HG03108 (cell line): ENCODE measurements at regions not wholly inside any gene's neighbourhood (a gene's known extent, or its start where the extent isn't known, plus 50 kb on each side); places are given as distances from the start of the nearest gene placed in this dataset.

Source experiments
- ATAC-seq: cut with Tn5 transposase; IDR thresholded peaks from one replicate; pipeline ENCODE4 v1.9.1; 2021; ENCODE audit warnings: moderate library complexity; ENCODE audit not compliant: unreplicated experiment

DNA sequence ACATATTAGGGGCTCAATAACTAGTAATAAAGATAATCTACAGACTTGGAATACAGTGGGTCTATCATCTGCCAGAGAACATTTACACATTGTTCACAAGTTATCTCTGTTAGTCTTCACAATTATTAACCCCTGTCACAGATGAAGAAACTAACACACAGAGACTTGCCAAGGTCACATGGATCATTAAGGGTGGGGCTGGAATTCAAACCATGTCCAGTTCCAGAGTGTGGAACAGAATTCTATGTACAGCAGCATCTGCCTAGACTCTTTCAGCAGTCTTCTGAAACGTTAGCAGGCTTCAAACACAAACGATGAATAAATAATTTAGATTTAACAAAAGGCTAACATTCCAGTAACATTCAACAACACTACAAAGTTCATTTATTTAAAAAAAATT is 673.9 kb upstream of the NR2F2 start:
- ATAC-seq, result no peak

DNA sequence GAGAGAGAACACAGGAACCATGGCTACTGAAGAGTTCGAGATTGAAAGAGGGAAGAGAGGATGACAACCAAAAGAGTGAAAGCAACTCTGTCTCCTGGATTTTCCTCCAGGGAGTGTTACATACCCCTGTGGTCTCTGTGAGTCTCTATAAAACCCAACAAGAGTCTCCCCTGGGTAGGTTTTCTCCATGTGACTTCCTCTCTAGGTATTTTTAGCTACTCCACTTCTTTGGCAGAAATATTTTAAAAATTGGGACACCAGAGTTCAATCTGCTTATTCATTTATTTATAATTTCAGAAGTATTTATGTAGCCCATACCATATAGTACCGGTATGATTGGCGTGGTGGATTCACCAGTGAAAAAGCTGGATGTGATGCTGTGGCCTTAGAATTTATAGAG is 671.7 kb upstream of the NR2F2 start:
- no peak for ATAC-seq

DNA sequence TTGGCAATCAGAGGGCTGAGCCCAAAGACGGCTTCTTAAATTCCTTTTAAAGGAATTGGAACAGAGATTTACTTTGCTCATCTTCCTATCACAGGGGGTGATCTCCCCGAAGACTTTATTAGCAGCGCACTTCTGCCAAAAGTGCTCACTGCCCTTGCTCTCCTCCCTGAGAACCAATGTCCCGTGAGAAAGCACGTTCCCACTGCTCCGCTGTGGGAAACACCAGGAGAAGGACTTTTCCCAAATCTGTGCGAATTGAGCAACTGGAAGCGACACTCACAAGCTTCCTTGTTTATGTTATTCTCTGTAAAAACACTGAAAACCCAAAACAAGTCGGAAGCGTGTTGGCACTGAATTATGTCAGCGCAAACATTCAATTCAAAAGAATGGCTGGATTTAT is 670.8 kb upstream of the NR2F2 start:
- no peak for ATAC-seq

DNA sequence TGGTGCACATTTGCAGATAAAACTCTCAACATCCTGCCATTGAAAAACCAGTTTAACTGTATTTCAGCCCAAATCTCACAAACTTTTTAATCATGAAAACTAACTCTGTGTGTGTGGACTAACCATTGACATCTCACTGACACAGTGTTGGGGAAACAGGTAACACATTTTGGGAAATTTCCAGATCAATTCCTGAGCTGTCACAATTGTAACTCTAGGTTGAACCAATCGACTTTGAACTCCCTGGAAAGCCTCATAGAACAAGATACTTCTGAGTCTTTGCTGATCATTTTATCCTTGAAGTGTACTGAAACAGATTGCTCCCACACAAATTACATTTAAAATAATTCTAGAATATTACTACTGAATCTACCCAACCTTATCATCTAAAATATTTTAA is 667.9 kb upstream of the NR2F2 start:
- no peak for ATAC-seq

DNA sequence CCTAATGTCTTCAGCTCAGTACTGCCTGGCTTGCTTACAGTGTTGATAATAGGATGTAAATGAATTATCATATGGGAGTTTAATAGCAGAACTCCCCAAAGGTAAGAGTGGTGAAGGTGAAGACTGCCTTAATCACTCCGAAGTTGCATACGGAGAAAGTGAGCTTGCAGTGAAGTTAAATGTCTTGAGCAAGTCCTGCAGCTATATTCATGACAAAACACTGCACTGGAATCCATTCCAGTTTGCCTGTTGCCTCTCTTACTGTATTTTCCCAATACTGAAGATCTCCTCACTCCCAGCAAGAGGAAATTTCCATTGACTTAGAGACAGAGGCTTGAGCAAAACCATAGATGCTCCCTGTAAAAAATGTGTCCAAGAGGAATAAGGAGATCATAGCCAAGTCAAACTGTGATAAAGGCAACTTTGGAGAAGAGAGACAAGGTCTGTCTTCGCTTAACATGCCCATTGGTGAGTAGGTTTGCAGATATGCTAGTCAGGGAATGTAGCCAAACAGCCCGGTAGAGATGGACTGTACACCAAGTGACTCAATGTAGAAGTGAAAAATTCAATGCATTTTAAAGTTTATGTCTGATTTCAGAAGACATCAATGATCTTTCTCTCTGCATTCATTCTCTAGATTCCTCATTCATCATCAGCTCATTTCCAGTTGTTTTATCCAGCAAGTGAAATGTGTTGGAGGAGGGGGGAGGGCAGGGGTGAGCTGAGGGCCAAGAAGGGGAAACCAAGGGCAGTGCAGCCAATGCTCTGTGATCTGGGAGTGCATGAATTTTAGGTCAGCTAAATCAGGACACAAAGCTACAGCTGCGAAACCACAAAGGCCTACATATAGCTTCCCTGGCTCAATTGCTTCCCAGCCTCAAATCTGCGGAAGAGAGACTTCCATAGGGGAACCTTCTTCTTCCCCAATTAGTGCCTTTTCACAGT is 667.1 kb upstream of the NR2F2 start:
- ATAC-seq, result no peak

DNA sequence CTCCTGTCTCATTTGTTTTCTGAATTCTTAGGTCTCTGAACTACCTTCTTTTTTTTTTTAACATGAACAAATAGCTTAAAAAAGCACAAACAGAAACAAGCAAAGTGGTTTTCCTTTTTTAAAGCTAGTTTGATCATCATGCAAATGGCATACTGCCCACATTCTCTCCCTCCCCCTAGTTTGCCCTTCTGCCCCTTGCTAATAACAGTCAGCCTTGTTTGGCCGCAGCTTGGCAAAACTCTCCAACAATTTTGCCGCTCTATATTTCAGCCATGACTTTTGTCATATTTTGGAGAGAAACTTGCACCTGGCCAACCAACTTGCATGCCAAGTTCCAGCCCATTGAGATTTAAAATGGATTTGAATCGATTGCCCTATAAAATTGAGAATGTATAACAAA is 666.0 kb upstream of the NR2F2 start:
- ATAC-seq, result no peak

DNA sequence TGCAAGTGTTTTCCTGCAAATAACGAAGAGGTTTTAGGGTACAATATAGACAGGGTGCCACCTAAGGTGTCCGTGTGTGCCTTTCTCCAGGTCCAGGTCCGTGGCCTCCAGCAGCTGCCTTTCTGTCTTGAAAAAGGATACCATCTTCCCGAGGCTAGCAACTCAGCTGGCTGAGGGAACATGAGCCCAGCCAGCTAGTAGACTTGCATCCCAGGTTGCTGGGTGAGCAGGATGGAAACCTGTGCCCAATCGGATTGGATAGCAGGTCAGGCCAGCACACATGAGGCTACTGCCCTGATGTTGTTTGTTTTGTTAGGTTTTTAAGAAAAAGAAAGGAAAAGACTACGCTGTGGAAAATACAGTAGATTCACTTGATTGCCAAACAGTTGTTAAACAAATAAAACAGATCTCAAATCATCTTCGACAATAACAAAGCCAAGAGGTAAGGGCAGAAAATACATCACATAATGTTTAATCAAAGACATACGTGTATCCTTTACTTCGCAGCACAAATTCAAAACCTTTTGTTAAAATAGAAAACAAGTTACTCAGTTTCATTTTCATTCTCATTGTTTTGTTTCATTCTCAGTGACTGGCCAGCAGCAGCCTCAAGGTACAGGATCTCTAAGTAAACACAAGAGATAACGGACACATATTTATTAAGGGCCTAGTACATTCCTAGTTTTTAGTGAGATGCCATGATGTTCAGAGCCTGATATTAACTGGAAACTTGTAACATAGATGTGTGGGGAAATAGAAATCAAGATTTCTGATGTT is 661.2 kb upstream of the NR2F2 start:
- no peak for ATAC-seq

DNA sequence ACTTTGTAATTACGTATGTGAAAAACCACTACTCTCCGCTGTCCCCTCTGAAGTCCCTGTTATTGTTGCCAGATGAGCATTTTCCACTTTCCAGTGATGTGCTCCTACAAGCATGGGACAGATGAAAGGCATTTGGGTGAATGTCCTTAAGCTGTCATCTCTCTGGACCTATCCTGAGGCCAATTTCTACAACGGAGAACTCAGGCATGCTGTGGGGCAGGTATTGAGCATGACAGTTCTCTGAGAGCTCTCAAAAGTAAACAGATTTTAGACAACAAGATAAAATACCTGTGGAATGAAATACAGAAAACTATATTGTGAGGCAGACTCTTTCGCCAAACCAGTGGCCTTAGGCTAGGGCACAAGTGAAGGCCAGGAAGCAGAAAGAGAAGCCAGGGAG is 656.5 kb upstream of the NR2F2 start:
- ATAC-seq, result no peak

DNA sequence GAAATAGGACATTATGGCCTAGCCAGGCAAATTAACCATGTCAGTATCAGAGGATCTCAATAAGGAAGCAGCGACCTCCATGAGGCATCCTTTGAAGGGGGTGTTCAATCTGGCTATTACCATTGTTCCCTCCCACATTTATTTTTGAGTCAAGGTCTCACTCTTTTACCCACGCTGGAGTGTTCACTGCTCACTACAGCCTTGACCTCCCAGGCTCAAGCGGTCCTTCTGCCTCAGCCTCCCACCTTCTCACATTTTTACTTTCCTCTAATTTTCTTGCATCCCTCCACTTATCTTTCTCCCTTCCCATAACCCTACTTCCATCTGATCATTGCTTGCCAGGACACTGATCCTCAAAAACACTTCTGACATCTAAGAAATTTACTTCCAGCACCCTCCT is 654.0 kb upstream of the NR2F2 start:
- ATAC-seq, result no peak

DNA sequence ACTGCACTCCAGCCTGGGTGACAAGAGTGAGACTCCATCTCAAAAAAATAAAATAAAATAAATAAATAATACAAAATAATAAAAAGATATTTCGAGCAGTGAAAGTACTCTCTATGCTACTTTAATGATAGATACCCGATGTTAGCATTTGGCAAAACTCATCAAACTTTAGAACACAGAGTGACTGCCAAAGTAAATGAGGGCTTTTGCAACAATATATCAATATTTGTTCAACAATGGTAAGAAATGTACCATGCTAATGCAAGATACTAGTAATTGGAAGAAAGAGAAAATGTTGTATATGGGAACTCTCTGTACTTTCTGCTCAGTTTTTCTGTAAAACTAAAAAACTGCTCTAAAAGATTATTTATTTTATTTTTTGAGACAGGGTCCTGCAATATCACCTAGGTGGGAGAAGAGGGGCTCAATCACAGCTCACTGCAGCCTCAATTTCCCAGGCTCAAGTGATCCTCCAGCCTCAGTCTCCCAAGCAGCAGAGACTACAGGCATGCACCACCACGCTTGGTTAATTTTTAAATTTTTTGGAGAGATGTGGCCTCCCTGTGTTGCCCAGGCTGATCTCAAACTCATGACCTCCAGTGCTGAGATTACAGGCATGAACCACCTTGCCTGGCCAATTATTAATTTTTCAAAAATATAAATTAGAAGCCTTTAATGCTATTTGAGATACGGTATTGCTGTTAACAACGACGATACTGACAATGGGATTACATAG is 650.5 kb upstream of the NR2F2 start:
- ATAC-seq, result no peak

DNA sequence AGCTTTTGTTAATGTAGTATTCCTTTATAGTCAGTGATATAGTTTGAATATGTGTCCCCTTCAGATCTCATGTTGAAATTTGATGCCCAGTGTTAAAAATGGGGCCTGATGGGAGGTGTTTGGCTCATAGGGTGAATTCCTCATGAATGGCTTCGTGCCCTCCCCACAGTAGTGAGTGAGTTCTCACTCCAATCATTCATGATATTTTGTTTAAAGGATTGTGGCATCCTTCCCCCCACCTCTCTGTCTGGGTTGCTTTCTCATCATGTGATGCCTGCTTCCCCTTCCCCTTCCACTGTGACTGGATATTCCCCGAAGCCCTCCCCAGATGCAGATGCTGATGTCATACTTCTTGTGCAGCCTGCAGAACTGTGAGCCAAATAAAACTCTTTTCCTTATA is 649.8 kb upstream of the NR2F2 start:
- ATAC-seq, result no peak

DNA sequence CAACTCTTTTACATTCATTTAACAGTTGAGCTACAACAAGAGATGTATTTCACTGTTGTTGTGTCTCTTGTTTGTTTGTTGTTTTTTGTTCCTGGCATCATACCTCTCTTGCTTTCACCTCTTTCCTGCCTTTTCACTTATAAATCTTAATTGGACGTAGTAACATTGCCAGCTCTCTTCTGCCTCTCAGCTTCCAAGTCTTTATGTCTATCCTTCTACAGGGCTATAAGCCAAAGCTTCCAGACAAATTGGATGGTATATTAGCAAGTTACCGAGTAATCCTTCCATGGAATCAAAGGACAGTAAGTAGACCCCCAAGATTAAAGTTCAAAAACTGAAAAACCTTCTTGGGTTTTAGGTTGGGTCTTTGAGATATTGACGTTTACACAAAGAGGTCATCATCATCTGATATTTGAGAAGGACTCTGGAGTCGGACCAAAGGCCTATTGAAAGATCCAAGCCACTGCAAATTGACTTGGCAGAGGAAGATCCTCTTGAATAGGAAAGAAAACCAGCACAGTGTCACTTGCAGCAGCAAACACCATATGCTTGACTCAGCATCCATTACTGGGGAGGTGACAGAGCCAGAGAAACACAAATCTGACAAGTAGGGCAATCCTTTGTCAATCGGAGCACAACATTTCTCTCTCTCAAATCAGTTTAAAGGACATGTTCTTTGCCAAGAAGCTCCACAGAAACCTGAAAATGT is 648.5 kb upstream of the NR2F2 start:
- ATAC-seq, result no peak

DNA sequence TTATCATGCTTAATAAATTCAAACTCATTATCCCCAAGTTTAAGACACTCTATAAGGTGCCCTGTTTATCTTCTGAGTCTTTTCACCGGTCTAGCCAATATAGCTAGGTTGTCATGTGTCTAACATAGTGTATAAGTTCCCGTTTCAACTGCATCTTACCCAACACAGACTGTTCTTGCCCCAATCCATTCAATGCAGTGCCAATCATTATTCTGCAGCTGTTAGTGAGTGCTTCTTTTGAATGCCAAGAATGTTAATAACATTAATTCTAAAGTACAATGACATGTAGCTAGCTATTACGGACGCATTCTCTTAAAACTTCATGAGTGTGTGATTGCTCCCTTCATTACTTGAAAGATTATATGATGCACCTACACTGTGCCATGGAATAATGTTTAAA is 646.4 kb upstream of the NR2F2 start:
- no peak for ATAC-seq

DNA sequence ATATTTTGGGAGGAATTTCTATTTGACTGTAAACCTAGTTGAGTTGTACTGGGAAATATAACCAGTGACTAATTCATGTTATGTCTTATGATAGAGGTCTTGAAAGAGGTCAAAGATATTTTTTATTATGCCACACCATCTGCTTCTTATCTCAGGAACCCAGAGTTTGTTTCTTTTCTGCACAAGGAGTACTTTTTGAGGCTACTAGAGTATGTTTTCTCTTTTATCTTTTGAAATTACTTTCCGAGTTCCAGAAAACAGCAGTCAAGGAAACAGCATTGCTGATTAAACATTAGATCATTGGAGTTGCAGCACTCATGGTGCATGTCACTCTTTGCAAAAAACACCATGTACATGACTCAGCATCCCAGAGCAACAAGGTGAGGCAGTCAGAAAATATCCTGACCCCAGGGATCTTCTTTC is 645.8 kb upstream of the NR2F2 start:
- no peak for ATAC-seq

DNA sequence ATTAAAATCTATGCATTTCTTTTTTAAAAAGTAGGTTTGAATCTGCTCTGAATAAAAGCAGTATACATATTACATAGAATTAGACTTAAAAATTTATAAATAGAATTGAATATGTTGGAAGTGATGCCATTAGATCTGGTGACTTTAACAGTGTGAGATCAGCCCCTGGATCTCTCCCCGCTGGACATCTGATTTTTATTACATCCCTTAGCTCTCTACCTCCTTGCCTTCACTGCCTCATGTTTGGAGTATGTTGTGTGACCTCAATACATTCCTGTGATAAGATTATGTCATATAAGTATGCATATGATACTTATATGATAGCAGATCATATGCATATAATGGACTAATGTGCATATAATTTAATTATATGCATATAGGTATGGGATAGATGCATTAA is 643.4 kb upstream of the NR2F2 start:
- ATAC-seq, result no peak

DNA sequence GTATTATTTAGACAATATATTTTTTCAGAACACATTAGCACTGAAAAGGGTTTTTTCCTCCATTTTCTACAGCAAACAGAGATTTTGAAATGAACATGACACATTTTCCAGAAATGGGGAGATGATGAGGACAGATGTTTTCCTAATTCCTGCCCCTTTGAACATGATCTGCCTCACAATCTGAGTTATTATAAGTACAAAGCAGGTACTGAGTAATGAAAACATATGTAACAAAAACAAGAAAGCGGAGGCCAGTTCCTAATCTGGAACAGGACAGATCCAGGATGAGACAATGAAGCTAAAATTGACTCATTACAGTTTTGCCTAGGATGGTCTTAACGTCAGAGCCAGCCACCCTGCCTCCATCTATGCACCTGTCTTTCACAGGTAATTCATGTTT is 642.8 kb upstream of the NR2F2 start:
- ATAC-seq, result no peak

DNA sequence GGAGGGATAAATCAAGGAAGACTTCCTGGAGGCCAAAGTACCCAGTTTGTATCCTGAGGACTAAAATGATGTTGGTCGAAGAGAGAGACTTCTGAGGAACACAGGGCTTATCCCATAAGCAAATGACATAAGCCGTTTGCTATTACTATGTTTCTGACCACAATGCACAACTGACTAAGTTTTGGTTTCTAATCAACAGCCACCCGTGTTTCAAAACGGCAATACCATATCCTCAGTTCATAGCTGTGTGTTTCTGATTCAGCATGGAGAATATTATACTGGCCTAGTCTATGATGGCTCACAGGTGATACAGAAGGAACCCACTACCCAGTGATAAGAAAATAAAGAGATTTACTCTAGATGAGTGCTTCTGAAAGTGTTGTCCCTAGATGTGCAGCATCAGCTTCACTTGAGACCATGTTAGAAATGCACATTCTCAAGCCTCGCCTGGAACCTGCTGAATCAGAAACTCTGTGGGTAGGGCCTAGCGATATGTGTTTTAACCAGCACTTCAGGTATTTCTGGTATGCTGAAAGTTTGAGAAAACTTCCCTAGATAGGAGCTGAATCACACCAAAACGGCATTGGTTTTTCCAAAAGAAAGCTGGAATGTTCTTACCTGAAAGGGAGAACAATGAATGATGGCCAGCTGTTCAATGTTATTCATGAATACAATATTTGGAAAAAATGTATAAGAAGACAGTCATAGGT is 639.7 kb upstream of the NR2F2 start:
- no peak for ATAC-seq

DNA sequence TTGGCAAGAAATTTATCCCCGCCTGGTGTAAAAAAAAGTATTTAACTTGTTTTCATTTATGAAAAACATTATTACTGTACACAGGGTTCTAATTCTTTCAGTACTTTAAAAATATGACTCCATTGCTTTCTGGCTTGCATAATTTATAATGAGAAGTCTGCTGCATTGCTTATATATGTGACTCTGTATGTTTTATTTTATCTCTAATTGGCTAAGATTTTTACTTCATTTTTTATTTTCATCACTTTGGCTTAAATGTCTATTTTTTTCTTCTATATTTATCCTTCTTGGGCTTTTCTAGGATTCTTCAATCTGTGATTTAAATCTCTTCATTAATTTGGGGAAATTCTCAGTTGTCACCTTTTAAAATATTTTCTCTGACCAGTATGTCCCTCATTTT is 636.6 kb upstream of the NR2F2 start:
- ATAC-seq, result no peak

DNA sequence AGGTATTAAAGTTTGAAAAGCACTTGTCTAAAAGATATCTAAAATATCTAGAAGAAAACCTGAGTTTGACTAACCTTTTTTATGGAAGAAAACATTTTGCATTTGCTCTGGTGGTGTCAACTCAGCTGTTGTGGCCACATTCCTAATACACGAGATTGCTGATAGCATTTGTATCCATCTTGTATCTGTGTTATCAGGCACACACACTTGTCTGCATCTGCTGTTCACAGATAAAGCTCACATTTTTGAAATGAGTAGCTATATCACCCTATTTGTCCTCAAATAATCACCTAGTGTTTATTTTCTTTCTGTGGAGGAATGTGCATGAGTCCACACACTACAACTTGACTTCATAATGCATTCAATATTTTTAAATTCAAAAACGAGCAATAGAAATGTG is 632.3 kb upstream of the NR2F2 start:
- no peak for ATAC-seq

DNA sequence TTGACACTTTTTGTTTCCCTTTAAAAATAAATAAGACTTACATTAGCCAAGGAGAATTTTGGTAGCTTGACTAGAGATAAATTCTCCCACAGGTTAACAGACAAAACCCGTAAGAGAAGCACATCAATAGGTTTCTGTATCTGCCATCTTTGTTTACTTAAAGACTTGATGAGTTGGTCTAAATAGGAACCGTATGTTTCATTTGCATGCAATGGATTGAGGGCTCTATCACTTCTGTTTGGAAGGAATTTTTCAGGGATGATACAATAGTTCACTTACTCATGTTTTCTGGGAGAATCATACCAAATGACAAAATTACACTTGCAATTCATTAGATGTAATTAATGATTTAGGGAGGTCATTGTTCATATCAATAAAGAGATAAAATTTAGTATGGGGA is 631.5 kb upstream of the NR2F2 start:
- no peak for ATAC-seq
